ENCODE measurements at regions not wholly inside any gene's neighbourhood (a gene's known extent, or its start where the extent isn't known, plus 50 kb on each side); places are given as distances from the start of the nearest gene placed in this dataset.

- TF ChIP-seq, protein P1, sequence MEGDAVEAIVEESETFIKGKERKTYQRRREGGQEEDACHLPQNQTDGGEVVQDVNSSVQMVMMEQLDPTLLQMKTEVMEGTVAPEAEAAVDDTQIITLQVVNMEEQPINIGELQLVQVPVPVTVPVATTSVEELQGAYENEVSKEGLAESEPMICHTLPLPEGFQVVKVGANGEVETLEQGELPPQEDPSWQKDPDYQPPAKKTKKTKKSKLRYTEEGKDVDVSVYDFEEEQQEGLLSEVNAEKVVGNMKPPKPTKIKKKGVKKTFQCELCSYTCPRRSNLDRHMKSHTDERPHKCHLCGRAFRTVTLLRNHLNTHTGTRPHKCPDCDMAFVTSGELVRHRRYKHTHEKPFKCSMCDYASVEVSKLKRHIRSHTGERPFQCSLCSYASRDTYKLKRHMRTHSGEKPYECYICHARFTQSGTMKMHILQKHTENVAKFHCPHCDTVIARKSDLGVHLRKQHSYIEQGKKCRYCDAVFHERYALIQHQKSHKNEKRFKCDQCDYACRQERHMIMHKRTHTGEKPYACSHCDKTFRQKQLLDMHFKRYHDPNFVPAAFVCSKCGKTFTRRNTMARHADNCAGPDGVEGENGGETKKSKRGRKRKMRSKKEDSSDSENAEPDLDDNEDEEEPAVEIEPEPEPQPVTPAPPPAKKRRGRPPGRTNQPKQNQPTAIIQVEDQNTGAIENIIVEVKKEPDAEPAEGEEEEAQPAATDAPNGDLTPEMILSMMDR (conservative IDR thresholded peaks at IDR 0.05; ENCODE audit: low read depth, low read length), result no peak
- no peak for TF ChIP-seq EZH2 (IDR thresholded peaks at IDR 0.05; ENCODE audit: low read length, unreplicated experiment)
Observed at GRCh38 chr7:50953303-50953702, 170.6 kb upstream of the GRB10 start.

Measured in PC-3 (cell line).